IMR-90 (cell line): ENCODE measurements at regions not wholly inside any gene's neighbourhood (a gene's known extent, or its start where the extent isn't known, plus 50 kb on each side); places are given as distances from the start of the nearest gene placed in this dataset.

ENCODE experiments used
- ATAC-seq: fragments of 200-7000 bp; cut with Tn5 transposase; 2 replicates; pipeline ENCODE4 v1.9.1; 2020; ENCODE audit warnings: low read depth, mild to moderate bottlenecking, moderate library complexity
- BruUV-seq: library from RNA; stranded (reverse); fragments of 400-500 nt; replicated peaks from 2 replicates; lab custom pipeline; 2021; lab: Mats Ljungman, UMichigan
- CTCF ChIA-PET: fragments of 300-600 bp; formaldehyde crosslinking; extraction: SDS; loops from one replicate; lab custom pipeline; 2021; ENCODE audit warnings: antibody characterized with exemption; lab: Yijun Ruan, JAX
- POLR2A ChIA-PET: fragments of 300-600 bp; sonication (Branson Sonifier 250); formaldehyde crosslinking; loops from one replicate; lab custom pipeline; 2022; ENCODE audit warnings: antibody characterized with exemption; ENCODE audit not compliant: unreplicated experiment; lab: Charles Lee
- DNase-seq: peaks from one replicate; pipeline ENCODE4 v3.0.0; 2013
- H2AFZ ChIP-seq: replicated peaks from 2 replicates; pipeline ENCODE3; 2013; ENCODE audit warnings: low read length, mild to moderate bottlenecking; ENCODE audit not compliant: poor library complexity
- H2AK5ac ChIP-seq: 2 replicates; pipeline ENCODE4 v1.6.1; 2013; ENCODE audit warnings: low read depth, low read length, inconsistent platforms
- H2AK9ac ChIP-seq: replicated peaks from 2 replicates; pipeline ENCODE3; 2013; ENCODE audit warnings: mild to moderate bottlenecking, low read depth, low read length, moderate library complexity; ENCODE audit not compliant: poor library complexity
- H2BK120ac ChIP-seq: 2 replicates; pipeline ENCODE4 v1.6.1; 2013; ENCODE audit warnings: low read depth, low read length, inconsistent platforms
- H2BK15ac ChIP-seq: 3 replicates; pipeline ENCODE4 v1.6.1; 2013; ENCODE audit warnings: low read depth, low read length, inconsistent platforms
- H2BK20ac ChIP-seq: 2 replicates; pipeline ENCODE4 v1.6.1; 2013; ENCODE audit warnings: low read depth, mild to moderate bottlenecking, inconsistent platforms, low read length, moderate library complexity
- H2BK5ac ChIP-seq: 2 replicates; pipeline ENCODE4 v1.6.1; 2013; ENCODE audit warnings: mild to moderate bottlenecking, low read depth, low read length, inconsistent platforms; ENCODE audit not compliant: poor library complexity, severe bottlenecking
- H3K14ac ChIP-seq: replicated peaks from 2 replicates; pipeline ENCODE4 v1.6.1; 2013; ENCODE audit warnings: low read depth, low read length, inconsistent platforms
- H3K18ac ChIP-seq: 2 replicates; pipeline ENCODE4 v1.6.1; 2013; ENCODE audit warnings: low read depth, low read length, control low read depth
- H3K23ac ChIP-seq: 2 replicates; pipeline ENCODE4 v1.6.1; 2013; ENCODE audit warnings: low read depth, low read length, inconsistent platforms
- H3K27ac ChIP-seq: 2 replicates; pipeline ENCODE4 v1.5.1; 2013; ENCODE audit warnings: mild to moderate bottlenecking, control low read depth, low read length; ENCODE audit not compliant: insufficient read depth
- H3K27me3 ChIP-seq: 2 replicates; pipeline ENCODE4 v1.6.1; 2013; ENCODE audit warnings: low read length; ENCODE audit not compliant: control insufficient read depth, insufficient read depth
- H3K36me3 ChIP-seq: 2 replicates; pipeline ENCODE4 v1.6.1; 2013; ENCODE audit warnings: low read length, mixed read lengths; ENCODE audit not compliant: control insufficient read depth, insufficient read depth
- H3K4ac ChIP-seq: 2 replicates; pipeline ENCODE4 v1.6.1; 2013; ENCODE audit warnings: low read depth, low read length, inconsistent platforms
- H3K4me1 ChIP-seq: 2 replicates; pipeline ENCODE4 v1.6.1; 2013; ENCODE audit warnings: low read length, mixed read lengths; ENCODE audit not compliant: control insufficient read depth, insufficient read depth
- H3K4me2 ChIP-seq: 2 replicates; pipeline ENCODE4 v1.6.1; 2013; ENCODE audit warnings: low read depth, mild to moderate bottlenecking, control low read depth, low read length, moderate library complexity
- H3K4me3 ChIP-seq: 2 replicates; pipeline ENCODE4 v1.5.1; 2013; ENCODE audit warnings: low read depth, mild to moderate bottlenecking, control low read depth, low read length, moderate library complexity; ENCODE audit not compliant: insufficient read depth
- H3K56ac ChIP-seq: 2 replicates; pipeline ENCODE4 v1.6.1; 2013; ENCODE audit warnings: low read length, inconsistent platforms; ENCODE audit not compliant: insufficient read depth; ENCODE audit errors: extremely low read depth
- H3K79me1 ChIP-seq, 2 experiments: 2 replicates each; pipeline ENCODE4 v1.6.1; 2013; ENCODE audit warnings: low read length in 2 of 2, inconsistent platforms in 1 of 2, low read depth in 1 of 2
- H3K9ac ChIP-seq: 2 replicates; pipeline ENCODE4 v1.6.1; 2013; ENCODE audit warnings: low read depth, low read length, control low read depth
- H3K9me1 ChIP-seq: 2 replicates; pipeline ENCODE4 v1.6.1; 2013; ENCODE audit warnings: low read length, inconsistent platforms; ENCODE audit not compliant: insufficient read depth
- H3K9me3 ChIP-seq: 2 replicates; pipeline ENCODE4 v1.6.1; 2013; ENCODE audit warnings: low read length; ENCODE audit not compliant: control insufficient read depth, insufficient read depth
- H4K20me1 ChIP-seq: 2 replicates; pipeline ENCODE4 v1.6.1; 2013; ENCODE audit warnings: low read length, inconsistent platforms; ENCODE audit not compliant: insufficient read depth
- H4K5ac ChIP-seq: 2 replicates; pipeline ENCODE4 v1.6.1; 2013; ENCODE audit warnings: mild to moderate bottlenecking, low read depth, low read length, control low read depth
- H4K8ac ChIP-seq, 2 experiments: 2 replicates each; pipeline ENCODE4 v1.6.1; 2013; ENCODE audit warnings: low read depth in 2 of 2, low read length in 2 of 2, control low read depth in 1 of 2, inconsistent platforms in 1 of 2
- H4K91ac ChIP-seq: 2 replicates; pipeline ENCODE4 v1.6.1; 2013; ENCODE audit warnings: low read depth, low read length, inconsistent platforms; ENCODE audit not compliant: insufficient read depth
- CEBPB ChIP-seq: IDR thresholded peaks from 2 replicates; pipeline ENCODE4 v1.6.1; 2012; ENCODE audit warnings: low read depth, low read length, improper control_type of control experiment
- FOS ChIP-seq: fragments of 150-350 bp; IDR thresholded peaks from 2 replicates; pipeline ENCODE4 v1.6.1; 2016; ENCODE audit warnings: low read depth, low read length
- MXI1 ChIP-seq: IDR thresholded peaks from 2 replicates; pipeline ENCODE4 v1.6.1; 2012; ENCODE audit warnings: low read depth, mild to moderate bottlenecking, low read length, moderate library complexity, borderline replicate concordance
- WGBS, 2 experiments: methylation state at CpG; one replicate each; pipeline versions ENCODE4 v1.1.5 to v1.1.7; 2013; ENCODE audit warnings: missing lambda C conversion rate in 2 of 2; ENCODE audit not compliant: insufficient read length in 1 of 2; ENCODE audit errors: extremely low coverage in 2 of 2; 5-methylcytosine and 5-hydroxymethylcytosine counted together
- dilution Hi-C: fragments of 300-500 bp; cut with HindIII; formaldehyde crosslinking; loops from one replicate; pipeline ENCODE4 v1.14.3; 2018; ENCODE audit warnings: low sequenced_read_pairs; ENCODE audit not compliant: unreplicated experiment
- in situ Hi-C: fragments of 300-500 bp; cut with MboI; formaldehyde crosslinking; loops from 3 replicates; pipeline ENCODE4 v1.14.3; 2019; ENCODE audit warnings: low sequenced_read_pairs, inconsistent platforms, mixed read lengths
- intact Hi-C: fragments of 100-400 bp; cut with micrococcal nuclease; formaldehyde crosslinking; loops from 2 replicates; pipeline ENCODE4 v1.10.0; 2022
- TF ChIP-seq, protein P1 (sequence below): fragments of 150-350 bp; IDR thresholded peaks from 2 replicates; pipeline ENCODE4 v1.6.1; 2017; ENCODE audit warnings: mild to moderate bottlenecking, antibody characterized with exemption, low read length, low read depth

DNA sequence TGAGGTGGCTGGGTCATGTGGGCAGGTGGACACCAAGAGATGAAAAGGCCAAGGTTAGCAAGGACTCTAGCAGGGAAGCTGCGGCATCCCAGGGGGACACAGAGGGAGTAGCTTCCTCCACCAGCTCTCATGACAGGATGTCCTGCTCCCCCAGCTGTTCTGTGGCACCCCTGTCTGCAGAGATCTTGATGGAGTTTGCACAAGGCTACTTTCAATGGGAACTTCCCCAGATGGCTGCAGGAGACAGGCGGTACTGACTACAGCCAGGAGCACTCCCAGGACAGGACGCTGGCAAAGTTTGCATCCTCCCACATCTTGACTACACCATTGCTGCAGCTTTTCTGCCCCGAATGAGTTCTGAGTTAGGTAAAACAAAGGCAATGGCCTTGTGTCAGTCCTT, 312.8 kb downstream of the TLE4 start:
- Histone ChIP-seq H3K23ac (no peak overlapping the region), H4K8ac (no peak overlapping the region), H3K27me3 (peaks cover 2% of the 10 kb centered on the region), H3K4me1 (no peaks in the 10 kb centered on the region), H3K9ac (no peak overlapping the region), H3K9me1 (no peaks in the 10 kb centered on the region), H2BK120ac (no peak overlapping the region), H3K4ac (no peak overlapping the region), H2BK5ac (no peak overlapping the region), H3K79me1 (no peaks in the 10 kb centered on the region), H3K36me3 (no peaks in the 10 kb centered on the region), H3K4me3 (no peak overlapping the region), H3K27ac (no peak overlapping the region), H3K9me3 (no peaks in the 10 kb centered on the region), H2AK5ac (no peak overlapping the region), H2BK20ac (no peak overlapping the region), H3K56ac (no peak overlapping the region), H4K5ac (no peak overlapping the region), H3K4me2 (no peak overlapping the region), H3K18ac (no peak overlapping the region), H2AK9ac (no peak overlapping the region), H2BK15ac (no peak overlapping the region), H4K20me1 (no peaks in the 10 kb centered on the region), H4K91ac (no peak overlapping the region), H3K14ac (no peak overlapping the region), H2AFZ (no peak overlapping the region)
- CTCF ChIA-PET, result no interaction called here
- in situ Hi-C loops, result no loop called here
- no peak for TF ChIP-seq MXI1
- no peak for TF ChIP-seq CEBPB
- TF ChIP-seq, protein P1, sequence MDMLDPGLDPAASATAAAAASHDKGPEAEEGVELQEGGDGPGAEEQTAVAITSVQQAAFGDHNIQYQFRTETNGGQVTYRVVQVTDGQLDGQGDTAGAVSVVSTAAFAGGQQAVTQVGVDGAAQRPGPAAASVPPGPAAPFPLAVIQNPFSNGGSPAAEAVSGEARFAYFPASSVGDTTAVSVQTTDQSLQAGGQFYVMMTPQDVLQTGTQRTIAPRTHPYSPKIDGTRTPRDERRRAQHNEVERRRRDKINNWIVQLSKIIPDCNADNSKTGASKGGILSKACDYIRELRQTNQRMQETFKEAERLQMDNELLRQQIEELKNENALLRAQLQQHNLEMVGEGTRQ, result no peak
- TF ChIP-seq FOS, result no peak
- DNase-seq (no peak), ATAC-seq (no peak)
- no TSS peak for BruUV-seq
- intact Hi-C loops, result no loop called here
- POLR2A ChIA-PET, result no interaction called here
- 80% methylated on average over 1 of the region's 4 CpGs; no CpG with 5 or more reads in 1 of the 2 experiments for WGBS, 2 experiments
- dilution Hi-C loops, result no loop called here
